ENCODE measurements at regions not wholly inside any gene's neighbourhood (a gene's known extent, or its start where the extent isn't known, plus 50 kb on each side); places are given as distances from the start of the nearest gene placed in this dataset.

DNA sequence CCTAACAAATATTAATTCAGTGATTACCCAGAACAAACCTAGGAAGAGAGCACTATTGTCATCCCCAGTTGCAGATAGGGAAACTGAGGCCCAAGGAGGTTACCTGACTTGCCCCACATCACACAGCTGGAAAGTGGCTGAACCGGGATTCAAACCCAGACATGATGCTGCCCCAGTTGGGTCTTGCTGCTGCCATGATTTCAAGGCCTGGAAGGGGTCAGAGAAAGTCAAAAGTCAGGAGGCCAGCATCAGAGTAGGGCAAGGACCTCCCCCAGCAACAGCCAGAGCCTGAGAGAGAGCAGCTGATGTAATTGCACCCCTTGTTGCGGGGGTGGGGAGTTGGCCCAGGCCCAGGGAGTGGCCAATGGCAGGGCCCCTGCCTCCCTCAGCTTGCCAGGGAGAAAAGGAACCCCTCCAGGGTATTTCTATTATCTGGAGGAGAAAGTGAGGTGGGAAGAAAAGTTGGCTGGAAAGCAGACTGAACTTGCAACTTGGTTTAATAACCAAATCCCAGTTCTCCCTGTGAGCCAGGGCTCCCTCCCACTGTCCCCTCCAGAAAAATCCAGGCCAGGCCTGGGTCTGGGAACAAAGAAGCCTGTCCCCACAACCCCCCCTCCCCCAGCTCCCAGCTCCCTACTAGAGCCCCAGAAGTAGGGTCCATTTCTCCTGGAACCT is 83.6 kb downstream of the MRPL14 start (continued):
- 0 out of 2 replicates have a peak, but pooled peaks have one; percentile 65 for TF ChIP-seq ZNF79 (CRISPR knock-in tag; IDR thresholded peaks at IDR 0.05; ENCODE audit: low read depth)
- TF ChIP-seq, protein P1, sequence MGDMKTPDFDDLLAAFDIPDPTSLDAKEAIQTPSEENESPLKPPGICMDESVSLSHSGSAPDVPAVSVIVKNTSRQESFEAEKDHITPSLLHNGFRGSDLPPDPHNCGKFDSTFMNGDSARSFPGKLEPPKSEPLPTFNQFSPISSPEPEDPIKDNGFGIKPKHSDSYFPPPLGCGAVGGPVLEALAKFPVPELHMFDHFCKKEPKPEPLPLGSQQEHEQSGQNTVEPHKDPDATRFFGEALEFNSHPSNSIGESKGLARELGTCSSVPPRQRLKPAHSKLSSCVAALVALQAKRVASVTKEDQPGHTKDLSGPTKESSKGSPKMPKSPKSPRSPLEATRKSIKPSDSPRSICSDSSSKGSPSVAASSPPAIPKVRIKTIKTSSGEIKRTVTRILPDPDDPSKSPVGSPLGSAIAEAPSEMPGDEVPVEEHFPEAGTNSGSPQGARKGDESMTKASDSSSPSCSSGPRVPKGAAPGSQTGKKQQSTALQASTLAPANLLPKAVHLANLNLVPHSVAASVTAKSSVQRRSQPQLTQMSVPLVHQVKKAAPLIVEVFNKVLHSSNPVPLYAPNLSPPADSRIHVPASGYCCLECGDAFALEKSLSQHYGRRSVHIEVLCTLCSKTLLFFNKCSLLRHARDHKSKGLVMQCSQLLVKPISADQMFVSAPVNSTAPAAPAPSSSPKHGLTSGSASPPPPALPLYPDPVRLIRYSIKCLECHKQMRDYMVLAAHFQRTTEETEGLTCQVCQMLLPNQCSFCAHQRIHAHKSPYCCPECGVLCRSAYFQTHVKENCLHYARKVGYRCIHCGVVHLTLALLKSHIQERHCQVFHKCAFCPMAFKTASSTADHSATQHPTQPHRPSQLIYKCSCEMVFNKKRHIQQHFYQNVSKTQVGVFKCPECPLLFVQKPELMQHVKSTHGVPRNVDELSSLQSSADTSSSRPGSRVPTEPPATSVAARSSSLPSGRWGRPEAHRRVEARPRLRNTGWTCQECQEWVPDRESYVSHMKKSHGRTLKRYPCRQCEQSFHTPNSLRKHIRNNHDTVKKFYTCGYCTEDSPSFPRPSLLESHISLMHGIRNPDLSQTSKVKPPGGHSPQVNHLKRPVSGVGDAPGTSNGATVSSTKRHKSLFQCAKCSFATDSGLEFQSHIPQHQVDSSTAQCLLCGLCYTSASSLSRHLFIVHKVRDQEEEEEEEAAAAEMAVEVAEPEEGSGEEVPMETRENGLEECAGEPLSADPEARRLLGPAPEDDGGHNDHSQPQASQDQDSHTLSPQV (IDR thresholded peaks at IDR 0.05) = peak; percentile 95
- 0 out of 2 replicates have a peak, but pooled peaks have one; percentile 40 for TF ChIP-seq ZNF165 (CRISPR knock-in tag; IDR thresholded peaks at IDR 0.05; ENCODE audit: borderline replicate concordance)
- TF ChIP-seq TEAD1 (CRISPR knock-in tag; IDR thresholded peaks at IDR 0.05) = peak in 1 of 2 experiments; percentile 19; a peak in 1 of 4 replicates
- TF ChIP-seq ZNF830 (CRISPR knock-in tag; IDR thresholded peaks at IDR 0.05) = no peak
- peak; percentile 61; the same call in 1 of the 2 replicates for TF ChIP-seq CTBP1 (IDR thresholded peaks at IDR 0.05; ENCODE audit: borderline replicate concordance)
- TF ChIP-seq HCFC1 (IDR thresholded peaks at IDR 0.05; ENCODE audit: low read depth, low read length) = 0 out of 2 replicates have a peak, but pooled peaks have one; percentile 27
- TF ChIP-seq, protein P2, sequence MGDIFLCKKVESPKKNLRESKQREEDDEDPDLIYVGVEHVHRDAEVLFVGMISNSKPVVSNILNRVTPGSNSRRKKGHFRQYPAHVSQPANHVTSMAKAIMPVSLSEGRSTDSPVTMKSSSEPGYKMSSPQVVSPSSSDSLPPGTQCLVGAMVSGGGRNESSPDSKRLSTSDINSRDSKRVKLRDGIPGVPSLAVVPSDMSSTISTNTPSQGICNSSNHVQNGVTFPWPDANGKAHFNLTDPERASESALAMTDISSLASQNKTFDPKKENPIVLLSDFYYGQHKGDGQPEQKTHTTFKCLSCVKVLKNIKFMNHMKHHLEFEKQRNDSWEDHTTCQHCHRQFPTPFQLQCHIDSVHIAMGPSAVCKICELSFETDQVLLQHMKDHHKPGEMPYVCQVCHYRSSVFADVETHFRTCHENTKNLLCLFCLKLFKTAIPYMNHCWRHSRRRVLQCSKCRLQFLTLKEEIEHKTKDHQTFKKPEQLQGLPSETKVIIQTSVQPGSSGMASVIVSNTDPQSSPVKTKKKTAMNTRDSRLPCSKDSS (IDR thresholded peaks at IDR 0.05; ENCODE audit: low read depth, partially characterized antibody) = no peak
- TF ChIP-seq, protein P3, sequence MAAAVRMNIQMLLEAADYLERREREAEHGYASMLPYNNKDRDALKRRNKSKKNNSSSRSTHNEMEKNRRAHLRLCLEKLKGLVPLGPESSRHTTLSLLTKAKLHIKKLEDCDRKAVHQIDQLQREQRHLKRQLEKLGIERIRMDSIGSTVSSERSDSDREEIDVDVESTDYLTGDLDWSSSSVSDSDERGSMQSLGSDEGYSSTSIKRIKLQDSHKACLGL (CRISPR knock-in tag; IDR thresholded peaks at IDR 0.05; ENCODE audit: borderline replicate concordance, poor library complexity, severe bottlenecking) = no peak
- TF ChIP-seq, protein P4, sequence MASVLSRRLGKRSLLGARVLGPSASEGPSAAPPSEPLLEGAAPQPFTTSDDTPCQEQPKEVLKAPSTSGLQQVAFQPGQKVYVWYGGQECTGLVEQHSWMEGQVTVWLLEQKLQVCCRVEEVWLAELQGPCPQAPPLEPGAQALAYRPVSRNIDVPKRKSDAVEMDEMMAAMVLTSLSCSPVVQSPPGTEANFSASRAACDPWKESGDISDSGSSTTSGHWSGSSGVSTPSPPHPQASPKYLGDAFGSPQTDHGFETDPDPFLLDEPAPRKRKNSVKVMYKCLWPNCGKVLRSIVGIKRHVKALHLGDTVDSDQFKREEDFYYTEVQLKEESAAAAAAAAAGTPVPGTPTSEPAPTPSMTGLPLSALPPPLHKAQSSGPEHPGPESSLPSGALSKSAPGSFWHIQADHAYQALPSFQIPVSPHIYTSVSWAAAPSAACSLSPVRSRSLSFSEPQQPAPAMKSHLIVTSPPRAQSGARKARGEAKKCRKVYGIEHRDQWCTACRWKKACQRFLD (CRISPR knock-in tag; IDR thresholded peaks at IDR 0.05) = peak; percentile 65; the same call in 1 of the 2 replicates
- TF ChIP-seq JUN (IDR thresholded peaks at IDR 0.05; ENCODE audit: borderline replicate concordance, low read depth, low read length) = peak; percentile 63; the same call in 1 of the 2 replicates
- TF ChIP-seq JUN (CRISPR knock-in tag; IDR thresholded peaks at IDR 0.05; ENCODE audit: borderline replicate concordance) = no peak
- TF ChIP-seq JUND (IDR thresholded peaks at IDR 0.05; ENCODE audit: borderline replicate concordance, low read depth, low read length) = peak; percentile 87
- peak; percentile 85; the same call in 2 of the 3 replicates for TF ChIP-seq JUND (tag; IDR thresholded peaks at IDR 0.05; ENCODE audit: borderline replicate concordance, low read depth, low read length)
- TF ChIP-seq PCBP2 (IDR thresholded peaks at IDR 0.05; ENCODE audit: low read depth, low read length, poor library complexity, severe bottlenecking) = no peak
- TF ChIP-seq ADNP (tag; IDR thresholded peaks at IDR 0.05) = no peak
- TF ChIP-seq, protein P5, sequence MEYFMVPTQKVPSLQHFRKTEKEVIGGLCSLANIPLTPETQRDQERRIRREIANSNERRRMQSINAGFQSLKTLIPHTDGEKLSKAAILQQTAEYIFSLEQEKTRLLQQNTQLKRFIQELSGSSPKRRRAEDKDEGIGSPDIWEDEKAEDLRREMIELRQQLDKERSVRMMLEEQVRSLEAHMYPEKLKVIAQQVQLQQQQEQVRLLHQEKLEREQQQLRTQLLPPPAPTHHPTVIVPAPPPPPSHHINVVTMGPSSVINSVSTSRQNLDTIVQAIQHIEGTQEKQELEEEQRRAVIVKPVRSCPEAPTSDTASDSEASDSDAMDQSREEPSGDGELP (CRISPR knock-in tag; IDR thresholded peaks at IDR 0.05; ENCODE audit: borderline replicate concordance) = peak; percentile 93
- 0 out of 2 replicates have a peak, but pooled peaks have one; percentile 1 for TF ChIP-seq CBFA2T2 (conservative IDR thresholded peaks at IDR 0.05)

Measured in K562 (cell line).